Esophagus muscularis mucosa (tissue), 4 donors: ENCODE measurements at regions not wholly inside any gene's neighbourhood (a gene's known extent, or its start where the extent isn't known, plus 50 kb on each side); places are given as distances from the start of the nearest gene placed in this dataset.

Experiments used
- DNase-seq: peaks from one replicate; pipeline ENCODE4 v3.0.0-alpha.2; 2017; ENCODE audit errors: extremely low spot score
- H3K27ac ChIP-seq, 4 donors: fragments of 200-600 bp; sonication (generic); replicated peaks in 1 of 4; 1 replicate in 3 of 4; 2 replicates in 1 of 4; pipeline ENCODE4 v1.5.1; 2016 to 2019; ENCODE audit warnings: mild to moderate bottlenecking in 1 of 4
- H3K27me3 ChIP-seq, 4 donors: fragments of 200-600 bp; sonication (generic); one replicate each; pipeline versions ENCODE4 v1.5.1 to v1.6.0; 2016 to 2019
- H3K36me3 ChIP-seq, 4 donors: fragments of 200-600 bp; sonication (generic); one replicate each; pipeline ENCODE4 v1.5.1; 2016 to 2019
- H3K4me1 ChIP-seq, 4 donors: fragments of 200-600 bp; sonication (generic); one replicate each; pipeline ENCODE4 v1.5.1; 2016 to 2019
- H3K4me3 ChIP-seq, 4 donors: fragments of 200-600 bp; sonication (generic); 1 replicate in 2 of 4; 2 replicates in 2 of 4; pipeline ENCODE4 v1.5.1; 2016 to 2019; ENCODE audit warnings: mild to moderate bottlenecking in 4 of 4, moderate library complexity in 1 of 4
- H3K9me3 ChIP-seq, 4 donors: fragments of 200-600 bp; sonication (generic); 1 replicate in 3 of 4; 2 replicates in 1 of 4; pipeline ENCODE4 v1.5.1; 2016 to 2019
- CTCF ChIP-seq, 3 experiments: fragments of 200-600 bp in 2 of 3; fragments of 450-650 bp in 1 of 3; sonication (generic) in 2 of 3; IDR thresholded peaks; one replicate each; pipeline ENCODE4 v1.5.1; 2017 to 2019; ENCODE audit warnings: antibody characterized with exemption in 3 of 3, mild to moderate bottlenecking in 2 of 3, moderate library complexity in 1 of 3
- EP300 ChIP-seq: sonication (generic); formaldehyde crosslinking; IDR thresholded peaks from one replicate; pipeline ENCODE4 v1.6.1; 2017; ENCODE audit warnings: antibody characterized with exemption
- POLR2A ChIP-seq: fragments of 450-650 bp; IDR thresholded peaks from one replicate; pipeline ENCODE4 v1.6.1; 2017; ENCODE audit warnings: antibody characterized with exemption, moderate library complexity, mild to moderate bottlenecking, low read depth
- POLR2AphosphoS5 ChIP-seq, 2 donors: sonication (generic); formaldehyde crosslinking; IDR thresholded peaks; one replicate each; pipeline ENCODE4 v1.6.1; 2017; ENCODE audit warnings: antibody characterized with exemption in 2 of 2
- WGBS: methylation state at CpG from one replicate; pipeline ENCODE4 v1.1.5; 2018; 5-methylcytosine and 5-hydroxymethylcytosine counted together
- intact Hi-C: fragments of 100-400 bp; cut with DNase I; formaldehyde crosslinking; loops from one replicate; pipeline ENCODE4 v1.15.1; 2023

- Histone ChIP-seq H3K27me3 (no peaks in the 10 kb centered on the region), H3K36me3 (no peaks in the 10 kb centered on the region), H3K4me3 (no peak overlapping the region), H3K9me3 (no peaks in the 10 kb centered on the region), H3K27ac (no peak overlapping the region), H3K4me1 (no peaks in the 10 kb centered on the region)
- no peak for DNase-seq
- intact Hi-C loops, result no loop called here
- no peak for TF ChIP-seq EP300
- TF ChIP-seq POLR2AphosphoS5 (IDR thresholded peaks at IDR 0.05), result no peak
- no peak for TF ChIP-seq CTCF (IDR thresholded peaks at IDR 0.05)
- no peak for TF ChIP-seq POLR2A
- WGBS, result 82% methylated on average over 1 of the region's 1 CpG
Measured at GRCh38 chr5:39624268-39624886, 199.6 kb upstream of the DAB2 start.

- WGBS, result 98% methylated on average over 5 of the region's 5 CpGs
- TF ChIP-seq POLR2A, result no peak
- TF ChIP-seq CTCF (IDR thresholded peaks at IDR 0.05), result no peak
- TF ChIP-seq EP300, result no peak
- TF ChIP-seq POLR2AphosphoS5 (IDR thresholded peaks at IDR 0.05), result no peak
Measured at GRCh38 chr5:39623291-39623865, 198.6 kb upstream of the DAB2 start.

GRCh38 chr5:39622281-39622680 lies 197.5 kb upstream of the DAB2 start:
- no peaks in the 10 kb centered on the region for H3K36me3 ChIP-seq
- TF ChIP-seq POLR2AphosphoS5 (IDR thresholded peaks at IDR 0.05) (no peak), CTCF (IDR thresholded peaks at IDR 0.05) (no peak), EP300 (no peak)
- DNase-seq, result no peak
- intact Hi-C loops, result no loop called here
- H3K4me3 ChIP-seq, result no peak overlapping the region
- no peaks in the 10 kb centered on the region for H3K9me3 ChIP-seq
- 93% methylated on average over 5 of the region's 6 CpGs for WGBS
- no peaks in the 10 kb centered on the region for H3K4me1 ChIP-seq
- H3K27ac ChIP-seq, result no peak overlapping the region
- H3K27me3 ChIP-seq, result no peaks in the 10 kb centered on the region

More at GRCh38 chr5:39623291-39623865, 198.6 kb upstream of the DAB2 start:
- intact Hi-C loops, result no loop called here
- H3K27me3 ChIP-seq, result no peaks in the 10 kb centered on the region
- H3K4me3 ChIP-seq, result no peak overlapping the region
- H3K27ac ChIP-seq, result no peak overlapping the region
- H3K9me3 ChIP-seq, result no peaks in the 10 kb centered on the region
- no peaks in the 10 kb centered on the region for H3K4me1 ChIP-seq
- no peak for DNase-seq
- H3K36me3 ChIP-seq, result no peaks in the 10 kb centered on the region

GRCh38 chr5:39619168-39619818 lies 194.5 kb upstream of the DAB2 start:
- Histone ChIP-seq H3K27me3 (no peaks in the 10 kb centered on the region), H3K27ac (no peak overlapping the region), H3K36me3 (no peaks in the 10 kb centered on the region), H3K4me1 (no peaks in the 10 kb centered on the region), H3K9me3 (no peaks in the 10 kb centered on the region), H3K4me3 (no peak overlapping the region)
- DNase-seq, result no peak
- intact Hi-C loops, result no loop called here
- WGBS, result 88% methylated on average over 4 of the region's 4 CpGs
- no peak for TF ChIP-seq POLR2A
- no peak for TF ChIP-seq POLR2AphosphoS5 (IDR thresholded peaks at IDR 0.05)
- no peak for TF ChIP-seq EP300
- no peak for TF ChIP-seq CTCF (IDR thresholded peaks at IDR 0.05)
